ENCODE measurements at regions not wholly inside any gene's neighbourhood (a gene's known extent, or its start where the extent isn't known, plus 50 kb on each side); places are given as distances from the start of the nearest gene placed in this dataset.

- H3K27ac Mint-ChIP-seq = no peak overlapping the region
- H3K27me3 ChIP-seq (ENCODE audit: control insufficient read depth, insufficient read depth, low read length, poor library complexity, severe bottlenecking) = no peaks in the 10 kb centered on the region
- no peak overlapping the region for H3K4me3 ChIP-seq (ENCODE audit: low read length)
- no peaks in the 10 kb centered on the region for H3K36me3 Mint-ChIP-seq (ENCODE audit: low read depth)
- no peak for DNase-seq
- no peaks in the 10 kb centered on the region for H3K36me3 ChIP-seq (ENCODE audit: control insufficient read depth, insufficient read depth, low read length)
- no peaks in the 10 kb centered on the region for H3K4me1 ChIP-seq (ENCODE audit: control insufficient read depth, insufficient read depth, low read length)
- H3K27ac ChIP-seq (ENCODE audit: low read depth, low read length) = no peak overlapping the region
- H3K4me1 Mint-ChIP-seq = peaks cover 14% of the 10 kb centered on the region
- H3K9ac ChIP-seq (ENCODE audit: extremely low read depth, low read length, poor library complexity, severe bottlenecking) = no peak overlapping the region
- no peaks in the 10 kb centered on the region for H3K9me3 Mint-ChIP-seq
- peaks cover 3% of the 10 kb centered on the region for H3K27me3 Mint-ChIP-seq (ENCODE audit: insufficient read depth)
- H3K9me3 ChIP-seq (ENCODE audit: control insufficient read depth, low read length) = no peaks in the 10 kb centered on the region
- no peak for TF ChIP-seq CTCF (conservative IDR thresholded peaks at IDR 0.05)
- H3K4me3 Mint-ChIP-seq = no peak overlapping the region
- 76 to 100% methylated on average over 1 of the region's 1 CpG for WGBS, 2 experiments (ENCODE audit: insufficient coverage in 1 of 2, insufficient read length in 1 of 2)
These were observed 612.1 kb downstream of the EBF1 start for GRCh38 chr5:158487664-158488063.

GRCh38 chr5:158487156-158487555, 612.6 kb downstream of the EBF1 start:
- Mint-ChIP-seq H3K4me3 (no peak overlapping the region), H3K36me3 (ENCODE audit: low read depth) (no peaks in the 10 kb centered on the region), H3K27me3 (ENCODE audit: insufficient read depth) (peaks cover 3% of the 10 kb centered on the region), H3K27ac (no peak overlapping the region), H3K9me3 (no peaks in the 10 kb centered on the region), H3K4me1 (peaks cover 14% of the 10 kb centered on the region)
- H3K9ac ChIP-seq (ENCODE audit: extremely low read depth, low read length, poor library complexity, severe bottlenecking) = no peak overlapping the region
- DNase-seq = no peak
- H3K9me3 ChIP-seq (ENCODE audit: control insufficient read depth, low read length) = no peaks in the 10 kb centered on the region
- H3K4me1 ChIP-seq (ENCODE audit: control insufficient read depth, insufficient read depth, low read length) = no peaks in the 10 kb centered on the region
- no peak for TF ChIP-seq CTCF (conservative IDR thresholded peaks at IDR 0.05)
- H3K27me3 ChIP-seq (ENCODE audit: control insufficient read depth, insufficient read depth, low read length, poor library complexity, severe bottlenecking) = no peaks in the 10 kb centered on the region
- no peaks in the 10 kb centered on the region for H3K36me3 ChIP-seq (ENCODE audit: control insufficient read depth, insufficient read depth, low read length)
- H3K4me3 ChIP-seq (ENCODE audit: low read length) = no peak overlapping the region
- H3K27ac ChIP-seq (ENCODE audit: low read depth, low read length) = no peak overlapping the region
- WGBS, 2 experiments (ENCODE audit: insufficient coverage in 1 of 2, insufficient read length in 1 of 2) = 59% methylated on average over 1 of the region's 1 CpG; no CpG with 5 or more reads in 1 of the 2 experiments

- Histone ChIP-seq H3K27me3 (ENCODE audit: control insufficient read depth, insufficient read depth, low read length, poor library complexity, severe bottlenecking) (no peaks in the 10 kb centered on the region), H3K9ac (ENCODE audit: extremely low read depth, low read length, poor library complexity, severe bottlenecking) (no peak overlapping the region), H3K36me3 (ENCODE audit: control insufficient read depth, insufficient read depth, low read length) (no peaks in the 10 kb centered on the region), H3K4me3 (ENCODE audit: low read length) (no peak overlapping the region), H3K4me1 (ENCODE audit: control insufficient read depth, insufficient read depth, low read length) (no peaks in the 10 kb centered on the region), H3K27ac (ENCODE audit: low read depth, low read length) (no peak overlapping the region), H3K9me3 (ENCODE audit: control insufficient read depth, low read length) (no peaks in the 10 kb centered on the region)
- Mint-ChIP-seq H3K27me3 (ENCODE audit: insufficient read depth) (peaks cover 3% of the 10 kb centered on the region), H3K4me3 (no peak overlapping the region), H3K27ac (no peak overlapping the region), H3K9me3 (no peaks in the 10 kb centered on the region), H3K4me1 (peaks cover 14% of the 10 kb centered on the region), H3K36me3 (ENCODE audit: low read depth) (no peaks in the 10 kb centered on the region)
- no peak for DNase-seq
- TF ChIP-seq CTCF (conservative IDR thresholded peaks at IDR 0.05) = no peak
- WGBS, 2 experiments (ENCODE audit: insufficient coverage in 1 of 2, insufficient read length in 1 of 2) = 95 to 97% methylated on average over 3 of the region's 3 CpGs
These were observed 613.1 kb downstream of the EBF1 start for GRCh38 chr5:158486566-158486965.

All from endodermal cell (in vitro differentiated cells).